H1 (cell line): ENCODE measurements at regions not wholly inside any gene's neighbourhood (a gene's known extent, or its start where the extent isn't known, plus 50 kb on each side); places are given as distances from the start of the nearest gene placed in this dataset.

Experiments used
- CHD1 ChIP-seq: IDR thresholded peaks from 2 replicates; pipeline ENCODE4 v1.6.1; 2012; ENCODE audit warnings: low read depth, low read length, improper control_type of control experiment
- CHD2 ChIP-seq: IDR thresholded peaks from 2 replicates; pipeline ENCODE4 v1.6.1; 2012; ENCODE audit warnings: low read length, improper control_type of control experiment
- EP300 ChIP-seq, 2 experiments: IDR thresholded peaks; 1 replicate in 1 of 2; 2 replicates in 1 of 2; pipeline ENCODE4 v1.6.1; 2011 to 2012; ENCODE audit warnings: low read depth in 2 of 2, low read length in 2 of 2, mild to moderate bottlenecking in 2 of 2, borderline replicate concordance in 1 of 2, inconsistent platforms in 1 of 2, moderate library complexity in 1 of 2
- EZH2 ChIP-seq: fragments of 200-600 bp; sonication (generic); IDR thresholded peaks from 2 replicates; pipeline ENCODE4 v1.7.1; 2012; ENCODE audit warnings: low read depth, mild to moderate bottlenecking, moderate library complexity, low read length, inconsistent platforms; ENCODE audit not compliant: severe bottlenecking
- POLR2A ChIP-seq, 2 experiments: IDR thresholded peaks; 1 replicate in 1 of 2; 2 replicates in 1 of 2; pipeline ENCODE4 v1.6.1; 2011; ENCODE audit warnings: low read depth in 2 of 2, low read length in 2 of 2, mild to moderate bottlenecking in 2 of 2; ENCODE audit errors: control extremely low read depth in 1 of 2
- SIRT6 ChIP-seq: IDR thresholded peaks from one replicate; pipeline ENCODE4 v1.7.1; 2012; ENCODE audit warnings: low read length, inconsistent platforms
- SP1 ChIP-seq: IDR thresholded peaks from 2 replicates; pipeline ENCODE4 v1.6.1; 2011; ENCODE audit warnings: low read depth, low read length
- SUZ12 ChIP-seq: fragments of 200-600 bp; sonication (generic); IDR thresholded peaks from 2 replicates; pipeline ENCODE4 v1.6.1; 2012; ENCODE audit warnings: mild to moderate bottlenecking, inconsistent platforms, low read length, moderate library complexity, mixed read lengths
- TAF1 ChIP-seq: IDR thresholded peaks from 2 replicates; pipeline ENCODE4 v1.6.1; 2011; ENCODE audit warnings: mild to moderate bottlenecking, low read depth, low read length
- TF ChIP-seq, protein P1 (sequence below), 3 experiments: IDR thresholded peaks; 1 replicate in 2 of 3; 2 replicates in 1 of 3; pipeline versions ENCODE4 v1.5.1 to v1.6.1; 2011; ENCODE audit warnings: low read length in 3 of 3, mild to moderate bottlenecking in 3 of 3, inconsistent platforms in 2 of 3, low read depth in 1 of 3, moderate library complexity in 1 of 3; ENCODE audit not compliant: insufficient read depth in 1 of 3; ENCODE audit errors: control extremely low read depth in 1 of 3
- TF ChIP-seq, protein P2 (sequence below): IDR thresholded peaks from 2 replicates; pipeline ENCODE4 v1.6.1; 2011; ENCODE audit warnings: low read depth, mild to moderate bottlenecking, low read length; ENCODE audit not compliant: insufficient read depth

DNA sequence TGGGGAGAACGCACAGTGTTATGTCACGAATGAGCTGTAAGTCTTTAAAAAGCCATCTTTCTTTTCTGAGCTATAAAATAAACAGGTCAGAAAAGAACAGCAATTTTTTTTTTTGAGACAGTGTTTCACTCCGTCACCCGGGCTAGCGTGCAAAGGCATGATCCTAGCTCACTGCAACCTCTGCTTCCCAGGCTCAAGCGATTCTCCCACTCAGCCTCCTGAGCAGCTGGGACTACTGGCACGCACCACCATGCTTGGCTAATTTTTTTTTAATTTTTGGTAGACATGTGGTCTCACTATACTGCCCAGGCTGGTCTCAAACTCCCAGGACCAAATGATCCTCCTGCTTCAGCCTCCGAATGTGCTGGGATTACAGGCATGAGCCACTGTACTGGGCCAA, 58.6 kb downstream of the PPP1R3C start:
- TF ChIP-seq POLR2A (IDR thresholded peaks at IDR 0.05; ENCODE audit: control extremely low read depth in 1 of 2, low read depth in 2 of 2, low read length in 2 of 2) = no peak
- TF ChIP-seq, protein P1, sequence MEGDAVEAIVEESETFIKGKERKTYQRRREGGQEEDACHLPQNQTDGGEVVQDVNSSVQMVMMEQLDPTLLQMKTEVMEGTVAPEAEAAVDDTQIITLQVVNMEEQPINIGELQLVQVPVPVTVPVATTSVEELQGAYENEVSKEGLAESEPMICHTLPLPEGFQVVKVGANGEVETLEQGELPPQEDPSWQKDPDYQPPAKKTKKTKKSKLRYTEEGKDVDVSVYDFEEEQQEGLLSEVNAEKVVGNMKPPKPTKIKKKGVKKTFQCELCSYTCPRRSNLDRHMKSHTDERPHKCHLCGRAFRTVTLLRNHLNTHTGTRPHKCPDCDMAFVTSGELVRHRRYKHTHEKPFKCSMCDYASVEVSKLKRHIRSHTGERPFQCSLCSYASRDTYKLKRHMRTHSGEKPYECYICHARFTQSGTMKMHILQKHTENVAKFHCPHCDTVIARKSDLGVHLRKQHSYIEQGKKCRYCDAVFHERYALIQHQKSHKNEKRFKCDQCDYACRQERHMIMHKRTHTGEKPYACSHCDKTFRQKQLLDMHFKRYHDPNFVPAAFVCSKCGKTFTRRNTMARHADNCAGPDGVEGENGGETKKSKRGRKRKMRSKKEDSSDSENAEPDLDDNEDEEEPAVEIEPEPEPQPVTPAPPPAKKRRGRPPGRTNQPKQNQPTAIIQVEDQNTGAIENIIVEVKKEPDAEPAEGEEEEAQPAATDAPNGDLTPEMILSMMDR (IDR thresholded peaks at IDR 0.05; ENCODE audit: control extremely low read depth in 1 of 3, insufficient read depth in 1 of 3, low read depth in 1 of 3, low read length in 3 of 3) = no peak
- TF ChIP-seq CHD2 = no peak
- TF ChIP-seq SIRT6 = no peak
- TF ChIP-seq TAF1 = no peak
- TF ChIP-seq CHD1 = no peak
- no peak for TF ChIP-seq EP300 (IDR thresholded peaks at IDR 0.05; ENCODE audit: borderline replicate concordance in 1 of 2, low read depth in 2 of 2, low read length in 2 of 2)
- TF ChIP-seq SP1 = no peak
- no peak for TF ChIP-seq EZH2
- TF ChIP-seq, protein P2, sequence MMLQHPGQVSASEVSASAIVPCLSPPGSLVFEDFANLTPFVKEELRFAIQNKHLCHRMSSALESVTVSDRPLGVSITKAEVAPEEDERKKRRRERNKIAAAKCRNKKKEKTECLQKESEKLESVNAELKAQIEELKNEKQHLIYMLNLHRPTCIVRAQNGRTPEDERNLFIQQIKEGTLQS = no peak
- no peak for TF ChIP-seq SUZ12
